SK-N-SH treated with all-trans-retinoic acid at 6 μM for 48 hours (cell line): ENCODE measurements at regions not wholly inside any gene's neighbourhood (a gene's known extent, or its start where the extent isn't known, plus 50 kb on each side); places are given as distances from the start of the nearest gene placed in this dataset.

Experiments used
- ATAC-seq: fragments of 200-7000 bp; cut with Tn5 transposase; 3 replicates; pipeline ENCODE4 v1.9.1; 2020; ENCODE audit warnings: mild to moderate bottlenecking, moderate library complexity
- ARNTL ChIP-seq: fragments of 450-650 bp; formaldehyde crosslinking; IDR thresholded peaks from 2 replicates; pipeline ENCODE4 v1.5.0; 2020; ENCODE audit warnings: low read depth, mild to moderate bottlenecking, moderate library complexity, borderline replicate concordance
- BACH2 ChIP-seq: fragments of 250-450 bp; sonication (Bioruptor Pico); IDR thresholded peaks from 2 replicates; pipeline ENCODE4 v1.9.0; 2021; ENCODE audit warnings: mild to moderate bottlenecking, borderline replicate concordance
- CSDC2 ChIP-seq: fragments of 250-450 bp; sonication (Bioruptor Pico); IDR thresholded peaks from 2 replicates; pipeline ENCODE4 v1.5.0; 2020; ENCODE audit warnings: mild to moderate bottlenecking, moderate library complexity
- ESRRG ChIP-seq: fragments of 250-450 bp; sonication (Bioruptor Pico); IDR thresholded peaks from 2 replicates; pipeline ENCODE4 v1.6.1; 2021; ENCODE audit warnings: mild to moderate bottlenecking
- GLIS3 ChIP-seq: fragments of 250-450 bp; sonication (Bioruptor Pico); IDR thresholded peaks from 2 replicates; pipeline ENCODE4 v1.5.0; 2020; ENCODE audit warnings: mild to moderate bottlenecking, moderate library complexity
- ISL1 ChIP-seq: fragments of 250-450 bp; sonication (Bioruptor Pico); IDR thresholded peaks from 2 replicates; pipeline ENCODE4 v2.1.2; 2022; ENCODE audit warnings: mild to moderate bottlenecking, moderate library complexity
- OSR1 ChIP-seq: fragments of 250-450 bp; sonication (Bioruptor Pico); IDR thresholded peaks from 2 replicates; pipeline ENCODE4 v1.8.0; 2022; ENCODE audit warnings: moderate library complexity, mild to moderate bottlenecking, inconsistent platforms
- PPARA ChIP-seq: fragments of 250-450 bp; sonication (Bioruptor Pico); IDR thresholded peaks from 2 replicates; pipeline ENCODE4 v1.5.0; 2020; ENCODE audit warnings: mild to moderate bottlenecking, borderline replicate concordance
- RARB ChIP-seq: fragments of 250-450 bp; sonication (Bioruptor Pico); IDR thresholded peaks from 2 replicates; pipeline ENCODE4 v1.8.0; 2021; ENCODE audit warnings: mild to moderate bottlenecking, moderate library complexity
- SNAI2 ChIP-seq: fragments of 250-450 bp; sonication (Bioruptor Pico); IDR thresholded peaks from 2 replicates; pipeline ENCODE4 v1.5.0; 2020; ENCODE audit warnings: mild to moderate bottlenecking, moderate library complexity
- TCF4 ChIP-seq: fragments of 250-450 bp; sonication (Bioruptor Pico); IDR thresholded peaks from 2 replicates; pipeline ENCODE4 v1.8.0; 2021; ENCODE audit warnings: mild to moderate bottlenecking, moderate library complexity, borderline replicate concordance
- ZC3H10 ChIP-seq: fragments of 250-450 bp; sonication (Bioruptor Pico); IDR thresholded peaks from 2 replicates; pipeline ENCODE4 v1.5.1; 2021; ENCODE audit warnings: mild to moderate bottlenecking, moderate library complexity
- ZFP3 ChIP-seq: fragments of 250-450 bp; sonication (Bioruptor Pico); IDR thresholded peaks from 2 replicates; pipeline ENCODE4 v1.5.0; 2020; ENCODE audit warnings: mild to moderate bottlenecking, moderate library complexity
- ZFP30 ChIP-seq: fragments of 450-650 bp; formaldehyde crosslinking; IDR thresholded peaks from 2 replicates; pipeline ENCODE4 v1.5.0; 2022; ENCODE audit warnings: mild to moderate bottlenecking, moderate library complexity
- ZNF565 ChIP-seq: fragments of 450-650 bp; formaldehyde crosslinking; conservative IDR thresholded peaks from 2 replicates; pipeline ENCODE4 v1.5.0; 2020; ENCODE audit warnings: low read depth, mild to moderate bottlenecking, moderate library complexity
- ZNF70 ChIP-seq: fragments of 450-650 bp; formaldehyde crosslinking; IDR thresholded peaks from 2 replicates; pipeline ENCODE4 v1.5.0; 2020; ENCODE audit warnings: mild to moderate bottlenecking, moderate library complexity
- ZNF8 ChIP-seq: fragments of 450-650 bp; formaldehyde crosslinking; IDR thresholded peaks from 2 replicates; pipeline ENCODE4 v1.5.0; 2020; ENCODE audit warnings: mild to moderate bottlenecking, moderate library complexity
- TF ChIP-seq, protein P1 (sequence below): fragments of 250-450 bp; sonication (Bioruptor Pico); IDR thresholded peaks from 2 replicates; pipeline ENCODE4 v1.8.0; 2020; ENCODE audit warnings: mild to moderate bottlenecking, moderate library complexity, borderline replicate concordance
- TF ChIP-seq, protein P2 (sequence below): fragments of 250-450 bp; sonication (Bioruptor Pico); IDR thresholded peaks from 2 replicates; pipeline ENCODE4 v1.5.1; 2020; ENCODE audit warnings: low read depth, mild to moderate bottlenecking, moderate library complexity
- TF ChIP-seq, protein P3 (sequence below): fragments of 250-450 bp; sonication (Bioruptor Pico); IDR thresholded peaks from 2 replicates; pipeline ENCODE4 v1.8.0; 2021; ENCODE audit warnings: low read depth, mild to moderate bottlenecking, moderate library complexity, borderline replicate concordance

DNA sequence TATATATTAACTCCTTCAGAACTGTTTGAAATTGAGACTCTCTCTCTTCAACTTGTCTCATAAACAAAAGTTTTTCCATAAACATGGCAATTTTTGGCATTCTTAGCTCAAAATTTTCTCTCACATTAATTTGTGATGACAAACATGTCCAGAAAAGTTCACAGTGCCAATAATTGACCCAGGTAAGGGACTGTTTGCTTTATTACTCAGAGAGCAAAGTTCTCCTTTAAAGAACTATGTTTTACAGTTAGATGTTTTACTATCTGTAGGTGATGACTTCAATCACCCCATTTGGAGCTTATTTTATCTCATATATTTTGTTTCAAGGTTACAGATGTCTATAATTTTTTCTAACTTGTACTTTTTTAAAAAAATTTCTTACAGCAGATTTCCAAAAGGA is 855.6 kb downstream of the SLC16A7 start:
- no peak for ATAC-seq

DNA sequence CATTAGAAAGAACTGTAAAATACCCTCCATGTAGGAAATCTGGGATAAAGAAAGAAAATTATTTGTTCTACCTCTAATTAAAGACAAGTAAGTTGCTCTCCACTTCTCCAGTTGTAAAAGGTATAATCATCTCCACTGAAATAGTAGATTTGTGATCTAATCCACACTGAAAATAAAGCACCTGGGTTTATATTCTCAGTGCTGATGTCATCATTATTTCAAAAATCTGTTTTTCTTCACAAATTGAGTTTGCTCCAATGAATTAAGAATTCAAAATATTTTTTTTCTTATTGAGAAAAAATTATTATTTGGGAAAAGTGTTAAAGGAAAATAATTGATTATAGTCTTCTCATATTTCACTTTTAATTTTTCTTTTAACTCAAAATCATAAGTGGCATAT is 869.2 kb downstream of the SLC16A7 start:
- ATAC-seq, result no peak
- TF ChIP-seq CSDC2 (no peak), ZC3H10 (no peak)

More for the DNA sequence above, 855.6 kb downstream of the SLC16A7 start:
- TF ChIP-seq ZNF8 (CRISPR knock-in tag) (no peak), ZNF565 (CRISPR knock-in tag) (no peak), RARB (CRISPR knock-in tag) (no peak), ARNTL (CRISPR knock-in tag) (no peak), OSR1 (CRISPR knock-in tag) (no peak), GLIS3 (CRISPR knock-in tag) (no peak), ZNF70 (CRISPR knock-in tag) (no peak), ISL1 (CRISPR knock-in tag) (no peak)
- TF ChIP-seq, protein P1, sequence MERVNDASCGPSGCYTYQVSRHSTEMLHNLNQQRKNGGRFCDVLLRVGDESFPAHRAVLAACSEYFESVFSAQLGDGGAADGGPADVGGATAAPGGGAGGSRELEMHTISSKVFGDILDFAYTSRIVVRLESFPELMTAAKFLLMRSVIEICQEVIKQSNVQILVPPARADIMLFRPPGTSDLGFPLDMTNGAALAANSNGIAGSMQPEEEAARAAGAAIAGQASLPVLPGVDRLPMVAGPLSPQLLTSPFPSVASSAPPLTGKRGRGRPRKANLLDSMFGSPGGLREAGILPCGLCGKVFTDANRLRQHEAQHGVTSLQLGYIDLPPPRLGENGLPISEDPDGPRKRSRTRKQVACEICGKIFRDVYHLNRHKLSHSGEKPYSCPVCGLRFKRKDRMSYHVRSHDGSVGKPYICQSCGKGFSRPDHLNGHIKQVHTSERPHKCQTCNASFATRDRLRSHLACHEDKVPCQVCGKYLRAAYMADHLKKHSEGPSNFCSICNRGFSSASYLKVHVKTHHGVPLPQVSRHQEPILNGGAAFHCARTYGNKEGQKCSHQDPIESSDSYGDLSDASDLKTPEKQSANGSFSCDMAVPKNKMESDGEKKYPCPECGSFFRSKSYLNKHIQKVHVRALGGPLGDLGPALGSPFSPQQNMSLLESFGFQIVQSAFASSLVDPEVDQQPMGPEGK (CRISPR knock-in tag), result no peak
- TF ChIP-seq, protein P2, sequence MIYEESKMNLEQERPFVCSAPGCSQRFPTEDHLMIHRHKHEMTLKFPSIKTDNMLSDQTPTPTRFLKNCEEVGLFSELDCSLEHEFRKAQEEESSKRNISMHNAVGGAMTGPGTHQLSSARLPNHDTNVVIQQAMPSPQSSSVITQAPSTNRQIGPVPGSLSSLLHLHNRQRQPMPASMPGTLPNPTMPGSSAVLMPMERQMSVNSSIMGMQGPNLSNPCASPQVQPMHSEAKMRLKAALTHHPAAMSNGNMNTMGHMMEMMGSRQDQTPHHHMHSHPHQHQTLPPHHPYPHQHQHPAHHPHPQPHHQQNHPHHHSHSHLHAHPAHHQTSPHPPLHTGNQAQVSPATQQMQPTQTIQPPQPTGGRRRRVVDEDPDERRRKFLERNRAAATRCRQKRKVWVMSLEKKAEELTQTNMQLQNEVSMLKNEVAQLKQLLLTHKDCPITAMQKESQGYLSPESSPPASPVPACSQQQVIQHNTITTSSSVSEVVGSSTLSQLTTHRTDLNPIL (CRISPR knock-in tag), result no peak

DNA sequence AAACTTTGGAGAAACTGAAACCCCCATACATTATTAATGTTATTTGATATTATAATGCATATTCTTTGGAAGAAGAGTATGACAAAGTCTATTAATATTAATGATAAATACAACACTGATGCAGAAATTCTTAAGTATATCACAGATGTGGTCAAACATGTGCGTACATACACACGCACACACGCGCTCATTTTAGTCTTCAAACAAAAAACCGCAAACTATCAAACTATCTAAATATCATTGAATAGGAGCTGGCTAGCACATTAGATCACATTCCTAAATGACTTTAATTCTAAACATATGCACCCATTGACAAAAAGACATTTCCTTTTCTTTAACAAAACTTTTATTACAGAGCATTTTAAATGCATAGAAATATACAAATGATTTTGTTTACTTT is 872.7 kb downstream of the SLC16A7 start:
- no peak for TF ChIP-seq ZFP30 (CRISPR knock-in tag)
- TF ChIP-seq GLIS3 (CRISPR knock-in tag), result no peak
- TF ChIP-seq ISL1 (CRISPR knock-in tag), result no peak
- no peak for TF ChIP-seq ARNTL (CRISPR knock-in tag)
- TF ChIP-seq, protein P2 (CRISPR knock-in tag), result no peak
- no peak for TF ChIP-seq TCF4 (CRISPR knock-in tag)
- TF ChIP-seq RARB (CRISPR knock-in tag), result no peak
- no peak for TF ChIP-seq PPARA
- no peak for TF ChIP-seq ZNF70 (CRISPR knock-in tag)
- TF ChIP-seq, protein P3, sequence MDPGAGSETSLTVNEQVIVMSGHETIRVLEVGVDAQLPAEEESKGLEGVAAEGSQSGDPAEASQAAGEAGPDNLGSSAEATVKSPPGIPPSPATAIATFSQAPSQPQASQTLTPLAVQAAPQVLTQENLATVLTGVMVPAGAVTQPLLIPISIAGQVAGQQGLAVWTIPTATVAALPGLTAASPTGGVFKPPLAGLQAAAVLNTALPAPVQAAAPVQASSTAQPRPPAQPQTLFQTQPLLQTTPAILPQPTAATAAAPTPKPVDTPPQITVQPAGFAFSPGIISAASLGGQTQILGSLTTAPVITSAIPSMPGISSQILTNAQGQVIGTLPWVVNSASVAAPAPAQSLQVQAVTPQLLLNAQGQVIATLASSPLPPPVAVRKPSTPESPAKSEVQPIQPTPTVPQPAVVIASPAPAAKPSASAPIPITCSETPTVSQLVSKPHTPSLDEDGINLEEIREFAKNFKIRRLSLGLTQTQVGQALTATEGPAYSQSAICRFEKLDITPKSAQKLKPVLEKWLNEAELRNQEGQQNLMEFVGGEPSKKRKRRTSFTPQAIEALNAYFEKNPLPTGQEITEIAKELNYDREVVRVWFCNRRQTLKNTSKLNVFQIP (CRISPR knock-in tag), result no peak
- TF ChIP-seq, all 23 proteins: peak for 0
- no peak for ATAC-seq

DNA sequence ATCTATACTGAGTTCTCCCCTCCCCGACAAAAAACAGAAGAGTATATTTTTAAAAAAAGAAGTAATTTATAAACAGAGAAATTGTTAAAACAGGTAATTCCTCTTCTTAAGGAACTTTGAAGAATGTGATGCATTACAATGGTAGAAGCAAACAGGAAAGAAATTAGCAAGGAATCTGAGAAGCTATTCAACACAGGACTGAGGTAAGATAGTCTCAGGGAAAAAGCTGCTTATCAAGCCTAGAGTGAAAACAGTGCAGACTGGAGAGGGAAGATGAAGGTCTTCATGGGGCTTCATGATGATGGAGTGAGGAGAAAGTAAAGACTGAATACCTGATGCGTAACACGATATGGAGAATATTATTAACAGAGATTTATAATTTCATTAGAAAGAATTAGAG is 880.0 kb downstream of the SLC16A7 start:
- TF ChIP-seq ZFP3 (CRISPR knock-in tag), result no peak
- no peak for TF ChIP-seq OSR1 (CRISPR knock-in tag)
- TF ChIP-seq, protein P2 (CRISPR knock-in tag), result no peak
- no peak for TF ChIP-seq ZNF8 (CRISPR knock-in tag)
- no peak for TF ChIP-seq ZC3H10
- no peak for TF ChIP-seq CSDC2
- TF ChIP-seq RARB (CRISPR knock-in tag), result no peak
- TF ChIP-seq SNAI2 (CRISPR knock-in tag), result no peak
- no peak for TF ChIP-seq TCF4 (CRISPR knock-in tag)
- no peak for TF ChIP-seq BACH2 (CRISPR knock-in tag)
- no peak for TF ChIP-seq ESRRG (CRISPR knock-in tag)
- TF ChIP-seq ISL1 (CRISPR knock-in tag), result no peak
- no peak for ATAC-seq
